GM10248 (cell line): ENCODE measurements at regions not wholly inside any gene's neighbourhood (a gene's known extent, or its start where the extent isn't known, plus 50 kb on each side); places are given as distances from the start of the nearest gene placed in this dataset.

Experiments used
- CTCF ChIA-PET: fragments of 300-600 bp; sonication (Branson Sonifier 250); formaldehyde crosslinking; extraction: SDS; loops from one replicate; lab custom pipeline; 2021; ENCODE audit warnings: antibody characterized with exemption; lab: Yijun Ruan, JAX
- POLR2A ChIA-PET: fragments of 350-650 bp; sonication (Branson Sonifier 250); formaldehyde crosslinking; extraction: SDS; loops from one replicate; lab custom pipeline; 2020; ENCODE audit warnings: antibody characterized with exemption; lab: Yijun Ruan, JAX
- DNase-seq: peaks from one replicate; pipeline ENCODE4 v3.0.0; 2012; ENCODE audit errors: extremely low spot score
- TF ChIP-seq, protein P1 (sequence below): IDR thresholded peaks from 2 replicates; pipeline ENCODE4 v1.5.1; 2012; ENCODE audit warnings: mild to moderate bottlenecking, low read depth; ENCODE audit errors: extremely low read depth, missing control alignments, control extremely low read depth

DNA sequence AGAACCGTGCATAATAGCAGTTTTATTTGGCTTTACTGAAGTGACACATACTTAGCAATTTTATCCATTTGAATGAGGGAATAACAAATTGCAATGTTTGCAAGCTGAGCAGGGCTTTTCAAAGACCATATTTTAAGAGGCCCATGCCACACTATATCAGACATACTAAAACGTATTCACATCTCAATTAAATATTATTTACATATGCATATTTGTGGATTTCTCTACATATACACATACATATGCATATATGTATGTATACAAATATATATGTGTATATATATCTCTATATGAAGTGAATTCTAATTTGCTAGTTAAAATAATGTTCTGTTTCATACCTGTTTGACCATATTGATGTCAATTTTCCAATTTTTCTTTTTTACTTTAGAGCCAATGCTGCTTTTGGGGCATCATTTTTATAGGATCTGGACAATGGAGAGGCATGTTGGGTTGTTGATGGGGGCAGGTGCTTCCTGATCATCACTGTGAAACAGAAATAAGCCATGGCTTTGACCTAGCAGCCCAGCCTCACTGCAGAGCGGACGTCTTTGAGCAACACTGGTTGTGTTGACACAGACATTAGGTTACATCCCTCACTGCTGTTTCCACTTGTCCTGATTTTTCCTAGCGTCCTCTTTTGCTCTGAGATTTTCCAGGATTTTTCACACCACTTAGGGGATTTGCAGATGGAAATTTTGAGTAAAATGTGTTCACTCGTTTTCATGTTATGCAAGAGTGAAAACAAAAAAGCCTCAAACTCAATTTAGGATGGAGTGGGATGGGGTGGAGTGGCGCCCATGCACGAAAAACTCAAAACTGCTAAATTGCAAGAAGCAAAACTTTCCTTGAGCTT, 56.9 kb downstream of the RDH14 start:
- ChIA-PET CTCF (interaction anchor here (1.3 kb wide), 1 partner anchor 17 kb away, joined by 4 read pairs; no protein-coding TSS in a partner anchor), POLR2A (no interaction called here)
- DNase-seq, result no peak
- TF ChIP-seq, protein P1, sequence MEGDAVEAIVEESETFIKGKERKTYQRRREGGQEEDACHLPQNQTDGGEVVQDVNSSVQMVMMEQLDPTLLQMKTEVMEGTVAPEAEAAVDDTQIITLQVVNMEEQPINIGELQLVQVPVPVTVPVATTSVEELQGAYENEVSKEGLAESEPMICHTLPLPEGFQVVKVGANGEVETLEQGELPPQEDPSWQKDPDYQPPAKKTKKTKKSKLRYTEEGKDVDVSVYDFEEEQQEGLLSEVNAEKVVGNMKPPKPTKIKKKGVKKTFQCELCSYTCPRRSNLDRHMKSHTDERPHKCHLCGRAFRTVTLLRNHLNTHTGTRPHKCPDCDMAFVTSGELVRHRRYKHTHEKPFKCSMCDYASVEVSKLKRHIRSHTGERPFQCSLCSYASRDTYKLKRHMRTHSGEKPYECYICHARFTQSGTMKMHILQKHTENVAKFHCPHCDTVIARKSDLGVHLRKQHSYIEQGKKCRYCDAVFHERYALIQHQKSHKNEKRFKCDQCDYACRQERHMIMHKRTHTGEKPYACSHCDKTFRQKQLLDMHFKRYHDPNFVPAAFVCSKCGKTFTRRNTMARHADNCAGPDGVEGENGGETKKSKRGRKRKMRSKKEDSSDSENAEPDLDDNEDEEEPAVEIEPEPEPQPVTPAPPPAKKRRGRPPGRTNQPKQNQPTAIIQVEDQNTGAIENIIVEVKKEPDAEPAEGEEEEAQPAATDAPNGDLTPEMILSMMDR, result no peak

DNA sequence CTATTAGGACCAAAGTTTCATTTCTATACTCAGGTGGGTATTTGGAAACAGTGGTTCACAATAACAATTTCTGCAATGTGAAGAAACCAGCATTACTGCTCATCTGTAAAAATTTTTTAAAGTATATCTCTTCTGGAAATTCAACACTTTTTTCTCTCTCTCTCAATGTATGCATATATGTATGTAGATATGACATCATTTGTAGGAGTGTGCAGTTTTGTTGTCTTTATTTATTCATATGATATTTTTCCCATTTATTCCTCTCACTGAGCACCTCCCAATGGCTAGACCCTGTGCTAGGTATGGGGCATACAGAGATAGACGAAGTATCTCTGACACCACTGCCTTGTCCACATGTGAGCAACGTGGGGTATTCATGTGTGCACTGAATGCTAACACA, 58.3 kb downstream of the RDH14 start:
- ChIA-PET POLR2A (no interaction called here), CTCF (interaction anchor here (1.3 kb wide), 1 partner anchor 18 kb away, joined by 4 read pairs; no protein-coding TSS in a partner anchor)
- DNase-seq, result no peak
- TF ChIP-seq, protein P1, result no peak

- no peak for DNase-seq
- TF ChIP-seq, protein P1, result no peak
These were observed 58.7 kb downstream of the RDH14 start for GRCh38 chr2:18501729-18502128.

DNA sequence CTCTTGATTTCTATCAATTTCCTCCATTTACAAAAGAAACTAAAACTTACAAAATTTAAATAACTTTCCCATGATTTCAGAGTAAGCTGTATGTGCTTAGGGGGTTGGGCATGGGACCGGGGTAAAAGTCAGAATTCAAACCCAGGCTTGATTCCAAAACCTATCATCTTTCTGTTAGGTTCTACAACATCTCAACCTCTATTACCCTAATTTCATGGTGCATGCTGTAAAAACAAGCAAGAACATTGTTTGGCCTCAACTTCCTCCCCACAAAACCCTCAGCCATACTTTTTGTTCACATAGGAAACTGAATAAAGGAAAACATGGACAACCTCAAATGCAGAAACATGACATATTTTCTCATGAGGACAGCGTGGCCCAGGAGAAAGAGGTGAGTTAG, 59.3 kb downstream of the RDH14 start:
- ChIA-PET CTCF (interaction anchor here (2.7 to 4.5 kb wide), 2 partner anchors 8 to 18 kb away, joined by 5 to 34 read pairs; no protein-coding TSS in a partner anchor), POLR2A (no interaction called here)
- no peak for DNase-seq
- TF ChIP-seq, protein P1, result no peak

More at GRCh38 chr2:18501729-18502128, 58.7 kb downstream of the RDH14 start:
- POLR2A ChIA-PET, result no interaction called here
- CTCF ChIA-PET, result interaction anchor here (4.5 kb wide), 1 partner anchor 17 kb away, joined by 34 read pairs; no protein-coding TSS in a partner anchor

GRCh38 chr2:18500333-18500732, 60.1 kb downstream of the RDH14 start:
- POLR2A ChIA-PET, result no interaction called here
- CTCF ChIA-PET, result interaction anchor here (2.7 to 4.5 kb wide), 2 partner anchors 9 to 18 kb away, joined by 5 to 34 read pairs; no protein-coding TSS in a partner anchor
- no peak for DNase-seq
- TF ChIP-seq, protein P1, result no peak

DNA sequence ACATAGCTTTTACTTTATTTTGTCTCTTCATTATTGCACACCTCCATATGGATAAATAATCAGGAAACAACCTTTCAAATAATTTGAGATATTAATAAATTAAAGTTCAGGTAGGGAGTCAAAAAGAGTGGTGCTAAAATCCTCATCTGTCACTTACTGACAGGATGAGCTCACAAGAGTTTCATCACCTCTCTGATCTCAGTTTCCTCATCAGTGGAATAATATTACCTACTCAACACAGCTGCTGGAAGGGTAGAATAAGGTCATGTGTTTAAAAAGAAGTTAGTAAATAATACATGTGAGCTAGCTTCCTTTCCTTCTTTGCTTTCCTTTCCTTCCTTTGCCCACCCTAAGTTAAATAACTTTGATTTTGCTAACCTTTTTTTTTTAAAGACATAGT, 61.9 kb downstream of the RDH14 start:
- no peak for DNase-seq
- POLR2A ChIA-PET, result no interaction called here
- CTCF ChIA-PET, result interaction anchor here (0.9 to 4.5 kb wide), 3 partner anchors 11 to 28 kb away, joined by 3 to 34 read pairs (median 4); no protein-coding TSS in a partner anchor
- TF ChIP-seq, protein P1, result no peak
